ENCODE measurements at regions not wholly inside any gene's neighbourhood (a gene's known extent, or its start where the extent isn't known, plus 50 kb on each side); places are given as distances from the start of the nearest gene placed in this dataset.

DNA sequence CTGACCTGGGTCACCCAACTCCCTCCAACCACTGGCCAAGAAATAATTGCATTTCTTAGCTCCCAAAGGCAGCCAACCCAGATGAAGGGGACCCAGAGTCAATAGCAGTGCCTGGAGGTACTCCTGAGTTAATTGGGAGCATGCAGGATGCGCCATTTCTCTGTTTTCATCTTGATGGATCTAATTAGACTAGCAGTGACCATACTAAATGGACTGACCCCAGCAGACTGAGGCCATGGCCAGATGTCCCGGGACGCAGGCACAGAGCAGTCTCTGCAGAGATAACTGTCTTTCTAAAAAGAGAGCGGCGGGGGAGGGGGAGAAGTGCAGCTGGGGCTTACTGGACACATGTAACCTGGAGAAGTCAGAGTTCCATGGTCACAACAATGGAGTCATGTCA is 53.2 kb upstream of the CMKLR1 start:
- TF ChIP-seq, protein P1, sequence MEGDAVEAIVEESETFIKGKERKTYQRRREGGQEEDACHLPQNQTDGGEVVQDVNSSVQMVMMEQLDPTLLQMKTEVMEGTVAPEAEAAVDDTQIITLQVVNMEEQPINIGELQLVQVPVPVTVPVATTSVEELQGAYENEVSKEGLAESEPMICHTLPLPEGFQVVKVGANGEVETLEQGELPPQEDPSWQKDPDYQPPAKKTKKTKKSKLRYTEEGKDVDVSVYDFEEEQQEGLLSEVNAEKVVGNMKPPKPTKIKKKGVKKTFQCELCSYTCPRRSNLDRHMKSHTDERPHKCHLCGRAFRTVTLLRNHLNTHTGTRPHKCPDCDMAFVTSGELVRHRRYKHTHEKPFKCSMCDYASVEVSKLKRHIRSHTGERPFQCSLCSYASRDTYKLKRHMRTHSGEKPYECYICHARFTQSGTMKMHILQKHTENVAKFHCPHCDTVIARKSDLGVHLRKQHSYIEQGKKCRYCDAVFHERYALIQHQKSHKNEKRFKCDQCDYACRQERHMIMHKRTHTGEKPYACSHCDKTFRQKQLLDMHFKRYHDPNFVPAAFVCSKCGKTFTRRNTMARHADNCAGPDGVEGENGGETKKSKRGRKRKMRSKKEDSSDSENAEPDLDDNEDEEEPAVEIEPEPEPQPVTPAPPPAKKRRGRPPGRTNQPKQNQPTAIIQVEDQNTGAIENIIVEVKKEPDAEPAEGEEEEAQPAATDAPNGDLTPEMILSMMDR (IDR thresholded peaks at IDR 0.05), result no peak
- TF ChIP-seq POLR2A (IDR thresholded peaks at IDR 0.05), result no peak

All from thyroid gland (tissue), 4 donors.